GM19239 (cell line): ENCODE measurements at regions not wholly inside any gene's neighbourhood (a gene's known extent, or its start where the extent isn't known, plus 50 kb on each side); places are given as distances from the start of the nearest gene placed in this dataset.
"Not testable (repeated sequence)": the region's sequence is repeated elsewhere in the genome, so short reads cannot be mapped to it uniquely, and the experiment has no call there.

ENCODE experiments used
- DNase-seq: peaks from one replicate; pipeline ENCODE4 v3.0.0; 2011; ENCODE audit warnings: low spot score; ENCODE audit not compliant: insufficient read length
- FAIRE-seq: peaks from 2 replicates; lab custom pipeline; 2011; peaks lifted over from hg19 to GRCh38; lab: Jason Lieb, UNC

DNA sequence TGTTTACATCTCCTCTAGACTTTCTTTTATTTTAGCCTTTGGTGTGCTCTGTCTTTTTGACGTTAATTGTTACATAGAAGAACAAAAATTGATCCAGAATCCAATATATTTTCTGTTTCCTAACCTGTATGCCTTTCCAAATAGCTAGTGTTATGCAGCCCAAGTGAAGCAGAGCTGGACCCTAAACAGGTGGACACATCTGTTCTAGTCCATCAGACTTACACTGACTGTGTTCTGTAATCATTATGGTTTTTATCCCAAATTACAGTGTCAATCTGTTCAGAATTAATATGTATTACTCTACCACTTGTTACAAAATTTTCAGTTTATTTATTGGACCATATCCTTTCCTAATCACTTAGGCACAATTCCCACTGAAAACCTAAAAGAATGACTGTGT, 176.8 kb upstream of the FOXG1 start:
- DNase-seq, result no peak
- no peak for FAIRE-seq

DNA sequence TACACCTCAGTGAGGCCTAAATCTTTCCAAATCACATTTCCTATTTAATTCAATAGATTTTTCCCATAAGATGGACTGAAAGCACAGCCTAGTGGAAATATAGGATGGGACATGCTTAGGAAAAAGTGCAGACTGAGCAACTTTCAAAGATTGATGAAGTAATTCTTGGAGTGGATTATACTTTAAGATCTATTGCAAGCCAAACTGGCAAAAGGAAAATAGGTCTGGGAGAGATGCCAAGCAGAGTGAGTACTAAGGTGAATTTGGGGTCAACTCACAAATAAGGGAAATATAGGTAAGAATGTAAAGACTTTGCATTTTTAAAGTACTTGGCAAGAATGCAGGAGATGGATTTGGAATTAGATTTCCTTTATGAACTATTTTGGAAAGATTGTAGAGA, 170.2 kb upstream of the FOXG1 start:
- DNase-seq (no peak), FAIRE-seq (no peak)

GRCh38 chr14:28599191-28599590, 167.4 kb upstream of the FOXG1 start:
- FAIRE-seq, result no peak
- no peak for DNase-seq

DNA sequence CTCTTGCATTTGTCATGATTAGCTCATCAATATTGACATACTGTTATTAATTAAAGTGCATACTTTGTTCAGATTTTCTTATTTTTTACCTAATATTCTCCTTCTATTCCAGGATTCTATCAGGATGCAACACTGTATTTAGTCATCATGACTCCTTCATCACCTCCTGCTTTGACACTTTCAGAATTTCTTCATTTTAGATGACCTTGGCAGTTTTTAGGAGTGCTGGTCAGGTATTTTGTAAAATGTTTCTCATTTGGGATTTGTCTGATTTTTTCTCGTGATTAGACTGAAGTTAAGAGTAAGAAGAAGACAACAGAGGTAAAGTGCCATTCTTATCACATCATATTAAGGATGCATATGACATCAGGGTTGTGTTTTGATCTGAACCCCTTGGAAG, 167.0 kb upstream of the FOXG1 start:
- DNase-seq (no peak), FAIRE-seq (no peak)

DNA sequence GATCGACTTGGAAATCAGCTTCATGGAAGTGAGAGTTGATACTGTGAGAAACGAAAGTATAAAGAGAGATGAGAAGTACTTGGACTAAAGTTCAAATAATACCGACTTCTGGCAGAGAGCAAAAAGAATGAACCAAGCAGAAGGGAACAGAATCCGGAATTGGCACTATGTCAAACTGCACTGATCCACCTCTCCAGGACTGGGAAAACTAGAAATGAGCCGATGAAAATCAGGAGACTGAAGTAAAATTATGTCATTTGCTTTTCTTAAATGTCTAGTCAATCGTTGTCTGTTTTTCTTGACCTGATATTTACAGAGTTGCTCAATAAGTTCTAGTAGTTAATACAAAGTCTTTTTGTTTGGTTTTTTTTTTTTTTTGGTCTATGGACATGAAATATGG, 163.0 kb upstream of the FOXG1 start:
- no peak for DNase-seq
- FAIRE-seq, result no peak

- FAIRE-seq (no peak), DNase-seq (no peak)
Measured at GRCh38 chr14:28607661-28608060, 158.9 kb upstream of the FOXG1 start.

- FAIRE-seq, result no peak
- DNase-seq, result no peak
Measured at GRCh38 chr14:28608443-28608842, 158.1 kb upstream of the FOXG1 start.

GRCh38 chr14:28608851-28609828, 157.4 kb upstream of the FOXG1 start:
- FAIRE-seq, result no peak

DNA sequence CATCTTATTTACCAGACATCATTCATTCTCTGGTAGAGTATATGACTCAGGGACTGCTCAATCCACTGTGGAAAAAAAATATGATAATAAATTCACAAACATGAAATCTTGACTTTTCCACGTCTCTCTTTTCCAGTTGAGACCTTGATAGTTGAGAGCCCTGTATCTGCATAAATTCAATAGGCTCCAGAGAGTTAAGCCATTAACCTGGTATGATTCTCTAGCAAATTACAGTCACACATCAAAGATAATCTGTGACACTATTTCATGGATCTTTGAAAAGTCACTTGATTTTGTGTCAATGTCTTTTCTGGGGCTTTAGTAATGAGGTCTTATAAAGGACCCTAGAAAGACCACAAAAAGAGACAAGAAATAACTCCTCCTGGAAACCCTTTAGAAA, 154.2 kb upstream of the FOXG1 start:
- DNase-seq, result no peak
- FAIRE-seq, result no peak

More at GRCh38 chr14:28608851-28609828, 157.4 kb upstream of the FOXG1 start:
- no peak for DNase-seq

DNA sequence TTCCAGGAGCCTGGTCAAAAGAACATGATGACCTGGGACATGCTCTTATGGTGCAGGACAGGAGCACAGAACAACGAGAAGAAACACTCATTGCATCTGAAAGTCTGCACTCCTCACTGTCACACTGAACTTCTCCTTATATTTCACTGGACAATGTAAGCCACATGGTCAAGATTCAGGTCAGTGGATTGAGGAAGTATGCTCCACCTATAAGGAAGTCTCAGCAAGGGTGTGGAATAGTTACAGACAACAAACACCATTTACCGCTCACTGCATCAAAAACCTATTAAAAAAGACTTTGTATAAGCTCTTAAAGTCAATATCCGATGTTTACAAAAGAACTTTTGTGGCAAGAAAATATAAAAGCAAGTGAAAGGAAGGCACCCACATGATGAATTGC, 153.1 kb upstream of the FOXG1 start:
- no peak for DNase-seq
- no peak for FAIRE-seq

- no peak for FAIRE-seq
- DNase-seq, result no peak
Measured at GRCh38 chr14:28626780-28627179, 139.8 kb upstream of the FOXG1 start.

GRCh38 chr14:28629328-28630004, 137.1 kb upstream of the FOXG1 start:
- no peak for FAIRE-seq
- DNase-seq, result no peak

- no peak for FAIRE-seq
Measured at GRCh38 chr14:28630100-28630499, 136.5 kb upstream of the FOXG1 start.

DNA sequence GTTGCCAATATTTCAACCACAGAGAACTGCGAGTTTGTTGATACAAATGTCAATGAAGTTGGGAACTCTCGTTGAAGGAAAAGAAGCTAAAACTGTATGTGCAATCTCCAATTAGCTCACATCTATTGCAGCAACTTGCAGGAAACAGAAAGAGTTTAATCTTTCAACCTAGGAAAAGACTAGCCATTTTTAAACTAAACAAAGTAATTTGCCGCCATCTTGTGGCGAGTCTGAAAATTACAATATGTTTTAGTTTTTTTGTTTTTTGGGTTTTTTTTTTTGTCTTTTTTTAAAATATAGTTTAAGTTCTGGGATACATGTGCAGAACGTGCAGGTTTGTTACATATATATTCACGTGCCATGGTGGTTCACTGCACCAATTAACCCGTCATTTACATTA, 131.2 kb upstream of the FOXG1 start:
- peak; percentile 55 for FAIRE-seq
- DNase-seq, result no peak

More at GRCh38 chr14:28630100-28630499, 136.5 kb upstream of the FOXG1 start:
- DNase-seq, result no peak

DNA sequence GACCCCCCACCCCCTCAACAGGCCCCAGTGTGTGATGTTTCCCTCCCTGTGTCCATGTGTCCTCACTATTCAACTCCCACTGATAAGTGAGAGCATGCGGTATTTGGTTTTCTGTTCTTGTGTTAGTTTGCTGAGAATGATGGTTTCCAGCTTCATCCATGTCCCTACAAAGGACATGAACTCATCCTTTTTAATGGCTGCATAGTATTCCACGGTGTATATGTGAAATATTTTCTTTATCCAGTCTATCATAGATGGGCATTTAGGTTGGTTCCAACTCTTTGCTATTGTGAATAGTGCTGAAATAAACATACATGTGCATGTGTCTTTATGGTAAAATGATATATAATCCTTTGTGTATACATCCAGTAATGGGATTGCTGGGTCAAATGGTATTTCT, 130.8 kb upstream of the FOXG1 start:
- not testable (repeated sequence) for FAIRE-seq, DNase-seq

DNA sequence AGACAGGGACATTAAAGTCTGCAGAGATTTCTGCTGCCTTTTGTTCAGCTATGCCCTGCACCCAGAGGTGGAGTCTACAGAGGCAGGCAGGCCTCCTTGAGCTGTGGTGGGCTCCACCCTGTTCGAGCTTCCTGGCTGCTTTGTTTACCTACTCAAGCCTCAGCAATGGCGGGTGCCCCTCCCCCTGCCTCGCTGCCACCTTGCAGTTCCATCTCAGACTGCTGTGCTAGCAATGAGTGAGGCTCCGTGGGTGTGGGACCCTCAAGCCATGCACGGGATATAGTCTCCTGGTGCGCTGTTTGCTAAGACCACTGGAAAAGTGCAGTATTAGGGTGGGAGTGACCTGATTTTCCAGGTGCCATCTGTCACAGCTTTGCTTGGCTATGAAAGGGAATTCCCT, 125.4 kb upstream of the FOXG1 start:
- FAIRE-seq, DNase-seq: not testable (repeated sequence)

GRCh38 chr14:28651148-28651547, 115.4 kb upstream of the FOXG1 start:
- FAIRE-seq (no peak), DNase-seq (no peak)

DNA sequence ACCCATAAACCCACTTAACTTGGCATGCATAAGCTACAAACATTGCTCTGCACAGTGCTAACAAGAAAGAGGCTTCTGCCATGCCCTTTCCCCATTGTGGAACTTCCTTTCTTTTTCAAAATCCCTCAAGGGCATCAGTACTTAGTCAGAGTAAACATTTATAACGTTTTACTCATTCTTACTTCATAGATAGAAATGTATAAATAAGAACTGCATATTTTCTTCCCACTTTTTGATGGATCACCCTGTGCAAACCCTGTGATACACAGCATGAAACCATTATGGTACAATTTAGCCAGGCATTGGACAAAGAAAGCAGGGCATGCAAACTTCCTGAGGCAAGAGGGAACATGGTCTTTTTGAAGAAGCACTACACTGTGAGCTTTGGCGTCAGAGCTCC, 113.8 kb upstream of the FOXG1 start:
- DNase-seq (no peak), FAIRE-seq (no peak)

GRCh38 chr14:28653521-28653920, 113.1 kb upstream of the FOXG1 start:
- no peak for DNase-seq
- FAIRE-seq, result no peak

DNA sequence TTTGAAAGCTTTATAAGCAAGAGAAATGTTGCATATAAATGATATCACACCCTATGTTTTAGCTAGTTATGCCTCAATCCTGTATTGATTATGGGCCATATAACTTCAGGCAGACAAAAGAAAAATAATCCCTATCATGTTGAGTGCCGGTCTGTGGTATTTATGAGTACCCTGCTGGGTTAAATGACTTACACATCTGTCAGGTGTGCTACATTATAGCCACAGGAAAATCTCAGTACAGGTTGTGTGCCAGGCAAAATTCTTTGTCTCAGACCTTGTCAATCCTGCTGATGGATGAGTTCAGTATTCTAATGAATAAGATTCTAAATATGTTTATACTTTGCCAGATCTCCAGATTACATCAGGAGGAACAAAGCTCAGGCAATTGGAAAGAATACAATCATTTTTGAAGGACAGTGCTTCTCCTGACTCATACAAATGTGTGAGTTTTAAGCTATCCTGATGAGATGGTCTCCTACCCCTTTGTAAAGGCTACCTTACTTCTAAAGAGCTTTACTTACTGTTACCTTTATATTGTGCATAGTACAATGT, 109.8 kb upstream of the FOXG1 start:
- no peak for FAIRE-seq
- DNase-seq, result no peak

DNA sequence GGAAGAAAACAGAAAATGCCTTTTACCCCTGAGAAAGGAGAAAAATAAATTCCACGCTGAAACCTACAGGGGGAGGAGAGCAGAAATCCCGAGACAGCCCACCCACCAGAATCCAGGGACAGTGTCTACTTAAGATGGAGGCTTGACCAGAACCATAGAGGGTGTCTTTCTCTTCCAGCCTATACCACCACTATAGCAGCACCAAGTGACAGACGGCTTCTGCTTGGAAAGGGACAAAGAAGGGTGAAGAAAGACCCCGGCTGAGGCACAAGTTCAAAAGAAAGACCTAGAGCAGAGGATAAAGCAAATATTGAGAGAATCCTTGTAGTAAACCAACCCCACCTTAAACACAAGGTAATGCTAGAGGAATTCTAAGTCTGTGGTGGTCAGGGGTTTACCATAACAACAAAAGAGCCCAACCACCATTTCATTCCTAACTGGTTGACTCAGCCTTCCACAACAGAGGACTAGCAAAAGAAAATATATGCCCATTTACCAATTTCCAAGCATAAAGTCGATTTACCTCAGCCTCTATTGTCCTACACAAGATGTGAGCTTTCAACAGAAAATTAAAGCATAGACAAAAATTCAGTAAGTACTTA, 105.3 kb upstream of the FOXG1 start:
- no peak for FAIRE-seq
- no peak for DNase-seq
